HG03139 (cell line): ENCODE measurements at regions not wholly inside any gene's neighbourhood (a gene's known extent, or its start where the extent isn't known, plus 50 kb on each side); places are given as distances from the start of the nearest gene placed in this dataset.

Experiments
- ATAC-seq: cut with Tn5 transposase; IDR thresholded peaks from one replicate; pipeline ENCODE4 v1.9.1; 2021; ENCODE audit not compliant: unreplicated experiment

- ATAC-seq: no peak
Measured at GRCh38 chr10:7507887-7508726, 97.3 kb upstream of the SFMBT2 start.

- ATAC-seq: no peak
Measured at GRCh38 chr10:7506571-7506970, 95.7 kb upstream of the SFMBT2 start.

GRCh38 chr10:7505196-7505595, 94.4 kb upstream of the SFMBT2 start:
- ATAC-seq: no peak

GRCh38 chr10:7503190-7503589, 92.4 kb upstream of the SFMBT2 start:
- ATAC-seq: no peak

GRCh38 chr10:7501157-7501556, 90.3 kb upstream of the SFMBT2 start:
- no peak for ATAC-seq

GRCh38 chr10:7498111-7498510, 87.3 kb upstream of the SFMBT2 start:
- no peak for ATAC-seq

- no peak for ATAC-seq
Measured at GRCh38 chr10:7493996-7494395, 83.2 kb upstream of the SFMBT2 start.

- peak; percentile 9 for ATAC-seq
Measured at GRCh38 chr10:7492660-7493046, 81.8 kb upstream of the SFMBT2 start.

GRCh38 chr10:7491949-7492659, 81.3 kb upstream of the SFMBT2 start:
- ATAC-seq: peak; percentile 88

GRCh38 chr10:7491230-7491629, 80.4 kb upstream of the SFMBT2 start:
- ATAC-seq: no peak

GRCh38 chr10:7488418-7488829, 77.6 kb upstream of the SFMBT2 start:
- no peak for ATAC-seq

GRCh38 chr10:7487528-7487927, 76.7 kb upstream of the SFMBT2 start:
- no peak for ATAC-seq

GRCh38 chr10:7486528-7486927, 75.7 kb upstream of the SFMBT2 start:
- ATAC-seq: no peak

GRCh38 chr10:7485799-7486198, 75.0 kb upstream of the SFMBT2 start:
- ATAC-seq: no peak

GRCh38 chr10:7485244-7485556, 74.4 kb upstream of the SFMBT2 start:
- ATAC-seq: no peak

GRCh38 chr10:7484456-7485243, 73.8 kb upstream of the SFMBT2 start:
- peak; percentile 75 for ATAC-seq

GRCh38 chr10:7483848-7484247, 73.0 kb upstream of the SFMBT2 start:
- ATAC-seq: no peak

- ATAC-seq: no peak
Measured at GRCh38 chr10:7482992-7483391, 72.2 kb upstream of the SFMBT2 start.

GRCh38 chr10:7481368-7481765, 70.5 kb upstream of the SFMBT2 start:
- ATAC-seq: no peak

- no peak for ATAC-seq
Measured at GRCh38 chr10:7480742-7481367, 70.0 kb upstream of the SFMBT2 start.

GRCh38 chr10:7479861-7480598, 69.2 kb upstream of the SFMBT2 start:
- no peak for ATAC-seq
